Suprapubic skin (tissue), 4 donors: ENCODE measurements at regions not wholly inside any gene's neighbourhood (a gene's known extent, or its start where the extent isn't known, plus 50 kb on each side); places are given as distances from the start of the nearest gene placed in this dataset.

Experiments
- EP300 ChIP-seq: sonication (generic); formaldehyde crosslinking; IDR thresholded peaks from one replicate; pipeline ENCODE4 v1.6.1; 2017; ENCODE audit warnings: antibody characterized with exemption
- POLR2A ChIP-seq, 2 donors: fragments of 450-650 bp; IDR thresholded peaks; one replicate each; pipeline ENCODE4 v1.6.1; 2017; ENCODE audit warnings: antibody characterized with exemption in 2 of 2, mild to moderate bottlenecking in 2 of 2, moderate library complexity in 2 of 2
- POLR2AphosphoS5 ChIP-seq, 3 donors: sonication (generic); formaldehyde crosslinking; IDR thresholded peaks; one replicate each; pipeline ENCODE4 v1.6.1; 2017; ENCODE audit warnings: antibody characterized with exemption in 3 of 3
- TF ChIP-seq, protein P1 (sequence below), 2 donors: fragments of 200-600 bp in 1 of 2; fragments of 450-650 bp in 1 of 2; sonication (generic) in 1 of 2; IDR thresholded peaks; one replicate each; pipeline ENCODE4 v1.5.1; 2016 to 2019; ENCODE audit warnings: antibody characterized with exemption in 2 of 2, mild to moderate bottlenecking in 1 of 2, moderate library complexity in 1 of 2

DNA sequence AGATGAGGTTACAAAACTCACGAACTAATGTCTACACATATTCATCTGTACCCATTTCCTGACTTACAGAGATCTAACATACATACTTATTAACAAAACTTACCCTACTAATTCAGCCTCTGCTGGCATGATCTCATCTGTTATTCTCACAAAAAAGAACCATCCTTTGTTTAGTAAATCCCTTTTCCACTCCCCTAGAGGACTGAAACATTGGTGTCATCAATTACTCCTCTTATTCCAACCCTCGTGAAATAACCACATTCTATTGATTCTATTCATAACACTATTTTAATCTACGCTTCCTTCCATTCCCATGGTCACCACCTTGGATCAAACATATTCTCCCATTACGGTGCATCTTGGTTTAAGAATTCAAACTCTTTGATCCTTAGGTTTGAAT, 505.9 kb downstream of the SI start:
- TF ChIP-seq, protein P1, sequence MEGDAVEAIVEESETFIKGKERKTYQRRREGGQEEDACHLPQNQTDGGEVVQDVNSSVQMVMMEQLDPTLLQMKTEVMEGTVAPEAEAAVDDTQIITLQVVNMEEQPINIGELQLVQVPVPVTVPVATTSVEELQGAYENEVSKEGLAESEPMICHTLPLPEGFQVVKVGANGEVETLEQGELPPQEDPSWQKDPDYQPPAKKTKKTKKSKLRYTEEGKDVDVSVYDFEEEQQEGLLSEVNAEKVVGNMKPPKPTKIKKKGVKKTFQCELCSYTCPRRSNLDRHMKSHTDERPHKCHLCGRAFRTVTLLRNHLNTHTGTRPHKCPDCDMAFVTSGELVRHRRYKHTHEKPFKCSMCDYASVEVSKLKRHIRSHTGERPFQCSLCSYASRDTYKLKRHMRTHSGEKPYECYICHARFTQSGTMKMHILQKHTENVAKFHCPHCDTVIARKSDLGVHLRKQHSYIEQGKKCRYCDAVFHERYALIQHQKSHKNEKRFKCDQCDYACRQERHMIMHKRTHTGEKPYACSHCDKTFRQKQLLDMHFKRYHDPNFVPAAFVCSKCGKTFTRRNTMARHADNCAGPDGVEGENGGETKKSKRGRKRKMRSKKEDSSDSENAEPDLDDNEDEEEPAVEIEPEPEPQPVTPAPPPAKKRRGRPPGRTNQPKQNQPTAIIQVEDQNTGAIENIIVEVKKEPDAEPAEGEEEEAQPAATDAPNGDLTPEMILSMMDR (IDR thresholded peaks at IDR 0.05): no peak
- TF ChIP-seq POLR2A (IDR thresholded peaks at IDR 0.05) (no peak), EP300 (no peak), POLR2AphosphoS5 (IDR thresholded peaks at IDR 0.05) (no peak)
